22Rv1 (cell line): ENCODE measurements at regions not wholly inside any gene's neighbourhood (a gene's known extent, or its start where the extent isn't known, plus 50 kb on each side); places are given as distances from the start of the nearest gene placed in this dataset.

ENCODE experiments used
- H3K27ac ChIP-seq: fragments of 450-650 bp; 2 replicates; pipeline ENCODE4 v1.5.1; 2017
- ZFX ChIP-seq: fragments of 450-650 bp; IDR thresholded peaks from 2 replicates; pipeline ENCODE4 v1.6.1; 2017; ENCODE audit warnings: antibody characterized with exemption, borderline replicate concordance
- TF ChIP-seq, protein P1 (sequence below): fragments of 450-650 bp; IDR thresholded peaks from 2 replicates; pipeline ENCODE4 v1.5.1; 2017; ENCODE audit warnings: mild to moderate bottlenecking

DNA sequence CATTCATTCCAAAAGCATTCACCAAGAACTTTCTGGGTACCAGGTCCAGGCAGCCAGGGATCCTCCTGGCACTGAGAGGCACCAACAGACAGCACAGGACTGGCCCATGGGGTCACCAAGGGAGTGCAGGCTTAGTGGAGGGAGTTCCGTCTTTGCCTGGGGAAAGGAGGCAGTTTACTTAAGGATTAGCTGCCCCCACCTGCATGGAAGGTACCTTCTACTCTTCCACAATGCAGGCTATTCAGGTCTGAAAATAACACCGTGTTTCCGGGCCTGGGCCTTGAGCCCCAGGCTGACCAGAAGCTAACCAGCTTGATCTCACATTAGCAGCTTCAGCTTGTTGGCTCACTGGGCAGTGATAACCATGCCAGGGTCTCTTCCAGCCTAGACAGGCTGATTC, 199.4 kb downstream of the FOXA2 start:
- TF ChIP-seq ZFX = no peak
- TF ChIP-seq, protein P1, sequence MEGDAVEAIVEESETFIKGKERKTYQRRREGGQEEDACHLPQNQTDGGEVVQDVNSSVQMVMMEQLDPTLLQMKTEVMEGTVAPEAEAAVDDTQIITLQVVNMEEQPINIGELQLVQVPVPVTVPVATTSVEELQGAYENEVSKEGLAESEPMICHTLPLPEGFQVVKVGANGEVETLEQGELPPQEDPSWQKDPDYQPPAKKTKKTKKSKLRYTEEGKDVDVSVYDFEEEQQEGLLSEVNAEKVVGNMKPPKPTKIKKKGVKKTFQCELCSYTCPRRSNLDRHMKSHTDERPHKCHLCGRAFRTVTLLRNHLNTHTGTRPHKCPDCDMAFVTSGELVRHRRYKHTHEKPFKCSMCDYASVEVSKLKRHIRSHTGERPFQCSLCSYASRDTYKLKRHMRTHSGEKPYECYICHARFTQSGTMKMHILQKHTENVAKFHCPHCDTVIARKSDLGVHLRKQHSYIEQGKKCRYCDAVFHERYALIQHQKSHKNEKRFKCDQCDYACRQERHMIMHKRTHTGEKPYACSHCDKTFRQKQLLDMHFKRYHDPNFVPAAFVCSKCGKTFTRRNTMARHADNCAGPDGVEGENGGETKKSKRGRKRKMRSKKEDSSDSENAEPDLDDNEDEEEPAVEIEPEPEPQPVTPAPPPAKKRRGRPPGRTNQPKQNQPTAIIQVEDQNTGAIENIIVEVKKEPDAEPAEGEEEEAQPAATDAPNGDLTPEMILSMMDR = no peak
- no peak overlapping the region for H3K27ac ChIP-seq

GRCh38 chr20:22383156-22383555, 201.2 kb downstream of the FOXA2 start:
- H3K27ac ChIP-seq = no peak overlapping the region
- no peak for TF ChIP-seq ZFX
- TF ChIP-seq, protein P1 = no peak

- no peak overlapping the region for H3K27ac ChIP-seq
- TF ChIP-seq, protein P1 = no peak
- no peak for TF ChIP-seq ZFX
Measured at GRCh38 chr20:22382742-22383141, 201.6 kb downstream of the FOXA2 start.

- H3K27ac ChIP-seq = no peak overlapping the region
- TF ChIP-seq, protein P1 = no peak
- TF ChIP-seq ZFX = no peak
Measured at GRCh38 chr20:22381812-22382416, 202.5 kb downstream of the FOXA2 start.

GRCh38 chr20:22379472-22379871, 204.9 kb downstream of the FOXA2 start:
- H3K27ac ChIP-seq = no peak overlapping the region
- TF ChIP-seq, protein P1 = no peak
- TF ChIP-seq ZFX = no peak

GRCh38 chr20:22374678-22375590, 209.4 kb downstream of the FOXA2 start:
- no peak overlapping the region for H3K27ac ChIP-seq
- TF ChIP-seq, protein P1 = no peak
- TF ChIP-seq ZFX = no peak

DNA sequence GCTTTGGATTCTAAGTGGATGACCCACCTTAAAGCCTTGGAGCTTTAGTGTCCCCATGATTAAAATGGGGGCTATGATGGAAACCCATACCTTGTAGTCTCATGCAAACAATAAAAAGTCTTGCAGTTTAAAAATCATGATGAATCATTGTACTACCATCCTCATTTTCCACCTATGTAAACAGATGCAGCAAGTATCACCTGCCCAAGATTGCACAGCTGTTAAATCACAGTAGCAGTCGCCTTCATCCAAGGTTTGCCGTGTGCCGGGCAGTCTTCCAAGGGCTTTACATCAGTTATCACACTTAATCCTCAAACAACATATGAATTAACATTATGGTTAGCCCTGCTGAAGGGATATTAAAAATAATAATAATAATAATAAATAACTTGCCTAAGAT, 210.3 kb downstream of the FOXA2 start:
- H3K27ac ChIP-seq = no peak overlapping the region
- TF ChIP-seq, protein P1 = no peak
- TF ChIP-seq ZFX = no peak
